Skeletal muscle satellite cell (primary cell): ENCODE measurements at regions not wholly inside any gene's neighbourhood (a gene's known extent, or its start where the extent isn't known, plus 50 kb on each side); places are given as distances from the start of the nearest gene placed in this dataset.

ENCODE experiments used
- H3K27me3 ChIP-seq: 2 replicates; pipeline ENCODE4 v1.7.0; 2013; ENCODE audit warnings: low read length; ENCODE audit not compliant: control insufficient read depth, insufficient read depth
- H3K36me3 ChIP-seq: 2 replicates; pipeline ENCODE4 v1.7.0; 2013; ENCODE audit warnings: mild to moderate bottlenecking, control low read depth, low read length; ENCODE audit not compliant: insufficient read depth
- H3K4me1 ChIP-seq: 2 replicates; pipeline ENCODE4 v1.7.0; 2013; ENCODE audit warnings: low read length; ENCODE audit not compliant: control insufficient read depth, insufficient read depth
- H3K4me2 ChIP-seq: 2 replicates; pipeline ENCODE4 v1.7.0; 2013; ENCODE audit warnings: mild to moderate bottlenecking, low read length
- H3K4me3 ChIP-seq: 2 replicates; pipeline ENCODE4 v1.7.0; 2013; ENCODE audit warnings: low read length
- H3K9ac ChIP-seq: 2 replicates; pipeline ENCODE4 v1.7.0; 2013; ENCODE audit warnings: mild to moderate bottlenecking, low read depth, low read length, moderate library complexity
- H3K9me3 ChIP-seq: replicated peaks from 2 replicates; pipeline ENCODE4 v1.7.0; 2013; ENCODE audit warnings: mild to moderate bottlenecking, control low read depth, low read length

DNA sequence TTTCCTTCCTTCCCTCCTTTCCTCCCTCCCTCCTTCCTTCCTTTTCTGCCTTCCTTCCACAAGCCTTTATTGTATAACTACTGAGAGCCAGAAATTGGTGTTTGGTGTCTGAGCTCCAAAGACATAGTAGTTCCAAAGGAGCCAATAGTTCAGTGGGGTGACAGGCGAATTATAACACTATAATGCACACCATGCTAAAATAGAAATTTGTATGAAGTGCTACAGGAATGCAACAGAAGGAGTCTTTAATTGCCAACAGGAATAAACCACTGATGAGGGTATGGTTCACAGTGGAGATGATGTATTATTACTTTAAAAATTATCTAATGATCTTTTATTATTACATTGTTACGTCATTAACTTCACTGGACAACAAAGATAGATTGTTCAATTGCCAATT, 158.8 kb upstream of the SP8 start:
- no peak overlapping the region for H3K4me2 ChIP-seq
- no peaks in the 10 kb centered on the region for H3K36me3 ChIP-seq
- H3K4me3 ChIP-seq, result no peak overlapping the region
- H3K27me3 ChIP-seq, result no peaks in the 10 kb centered on the region
- no peak overlapping the region for H3K9ac ChIP-seq
- H3K9me3 ChIP-seq, result peaks cover 6% of the 10 kb centered on the region
- H3K4me1 ChIP-seq, result no peaks in the 10 kb centered on the region

GRCh38 chr7:20952916-20953315, 166.2 kb upstream of the SP8 start:
- no peaks in the 10 kb centered on the region for H3K4me1 ChIP-seq
- H3K9ac ChIP-seq, result no peak overlapping the region
- H3K4me3 ChIP-seq, result no peak overlapping the region
- H3K36me3 ChIP-seq, result no peaks in the 10 kb centered on the region
- no peak overlapping the region for H3K4me2 ChIP-seq
- no peaks in the 10 kb centered on the region for H3K9me3 ChIP-seq
- no peaks in the 10 kb centered on the region for H3K27me3 ChIP-seq

DNA sequence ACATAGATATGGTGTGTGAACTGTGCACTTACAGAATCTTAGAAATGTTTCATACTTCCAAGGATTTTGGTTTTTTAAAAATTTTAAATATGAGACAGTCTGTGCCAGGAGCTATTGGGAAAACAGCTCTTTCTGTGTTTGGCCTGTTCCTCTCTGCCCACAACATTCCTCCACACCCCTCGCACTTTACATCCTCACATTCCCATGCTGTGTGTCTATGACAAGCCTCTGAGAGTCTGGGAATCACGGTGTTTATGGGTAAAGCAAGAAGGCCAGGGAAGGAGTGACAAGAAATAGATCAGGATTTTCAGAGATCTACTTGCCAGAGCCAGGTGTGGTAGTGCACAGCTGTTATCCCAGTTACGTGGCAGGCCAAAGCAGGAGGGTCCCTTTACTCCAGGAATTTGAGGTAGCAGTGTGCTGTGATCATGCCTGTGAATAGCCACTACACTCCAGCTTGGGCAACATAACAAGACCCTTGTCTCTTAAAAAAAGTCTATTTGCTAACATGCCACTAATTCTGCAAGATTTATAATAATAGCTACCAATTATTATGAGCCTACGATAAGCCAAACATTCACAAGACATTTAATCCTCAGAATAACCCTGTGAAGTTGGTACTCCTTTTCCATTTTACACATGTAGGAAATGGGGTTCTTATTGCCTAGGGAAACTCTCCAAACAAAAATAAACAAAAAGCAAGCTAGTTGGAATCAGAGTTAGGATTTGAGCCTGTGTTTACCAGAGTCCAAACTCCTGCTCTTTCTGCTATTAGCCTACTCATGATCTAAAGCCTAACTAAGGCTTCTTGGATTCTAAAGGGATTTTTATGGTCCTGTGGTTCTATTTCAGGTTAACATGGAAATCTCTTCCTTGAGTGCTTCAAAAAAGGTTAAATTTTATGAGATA, 168.3 kb upstream of the SP8 start:
- no peaks in the 10 kb centered on the region for H3K4me1 ChIP-seq
- no peaks in the 10 kb centered on the region for H3K36me3 ChIP-seq
- H3K9ac ChIP-seq, result no peak overlapping the region
- H3K9me3 ChIP-seq, result no peaks in the 10 kb centered on the region
- H3K4me2 ChIP-seq, result no peak overlapping the region
- no peak overlapping the region for H3K4me3 ChIP-seq
- H3K27me3 ChIP-seq, result no peaks in the 10 kb centered on the region

- Histone ChIP-seq H3K4me3 (no peak overlapping the region), H3K9me3 (no peaks in the 10 kb centered on the region)
Measured at GRCh38 chr7:20958572-20958971, 171.9 kb upstream of the SP8 start.

GRCh38 chr7:20959281-20959680, 172.6 kb upstream of the SP8 start:
- Histone ChIP-seq H3K4me3 (no peak overlapping the region), H3K4me1 (no peaks in the 10 kb centered on the region), H3K9ac (no peak overlapping the region), H3K4me2 (no peak overlapping the region), H3K36me3 (no peaks in the 10 kb centered on the region), H3K27me3 (no peaks in the 10 kb centered on the region), H3K9me3 (no peaks in the 10 kb centered on the region)

More at GRCh38 chr7:20958572-20958971, 171.9 kb upstream of the SP8 start:
- H3K27me3 ChIP-seq, result no peaks in the 10 kb centered on the region
- no peak overlapping the region for H3K9ac ChIP-seq
- H3K4me1 ChIP-seq, result no peaks in the 10 kb centered on the region
- H3K4me2 ChIP-seq, result no peak overlapping the region
- H3K36me3 ChIP-seq, result no peaks in the 10 kb centered on the region

GRCh38 chr7:20963556-20964280, 177.0 kb upstream of the SP8 start:
- Histone ChIP-seq H3K4me2 (no peak overlapping the region), H3K4me3 (no peak overlapping the region), H3K9me3 (no peaks in the 10 kb centered on the region), H3K9ac (no peak overlapping the region), H3K27me3 (no peaks in the 10 kb centered on the region), H3K36me3 (no peaks in the 10 kb centered on the region), H3K4me1 (no peaks in the 10 kb centered on the region)

- Histone ChIP-seq H3K9ac (no peak overlapping the region), H3K36me3 (no peaks in the 10 kb centered on the region), H3K4me2 (no peak overlapping the region), H3K27me3 (no peaks in the 10 kb centered on the region), H3K4me3 (no peak overlapping the region), H3K9me3 (no peaks in the 10 kb centered on the region), H3K4me1 (no peaks in the 10 kb centered on the region)
Measured at GRCh38 chr7:20964281-20964918, 177.7 kb upstream of the SP8 start.

DNA sequence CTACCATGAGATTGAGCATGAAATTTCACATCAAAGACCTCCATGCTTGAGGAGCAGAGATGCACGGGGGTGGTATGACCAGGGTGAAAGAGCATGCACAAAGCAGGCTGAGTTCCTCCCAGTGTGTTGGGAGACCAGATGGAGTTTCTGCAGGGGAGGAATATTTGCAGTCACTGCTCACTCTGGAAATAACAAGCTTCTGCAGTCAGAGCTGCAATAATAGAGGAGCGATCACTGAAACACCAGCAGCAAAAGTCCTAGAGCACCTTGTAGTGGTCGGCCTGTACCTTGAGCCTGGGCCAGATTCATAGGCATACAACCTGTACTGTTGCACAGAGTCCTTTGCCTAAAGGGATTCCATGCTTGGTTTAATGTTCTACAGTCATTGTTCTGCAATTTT, 184.5 kb upstream of the SP8 start:
- no peaks in the 10 kb centered on the region for H3K27me3 ChIP-seq
- H3K4me2 ChIP-seq, result no peak overlapping the region
- H3K4me3 ChIP-seq, result no peak overlapping the region
- H3K4me1 ChIP-seq, result no peaks in the 10 kb centered on the region
- H3K9ac ChIP-seq, result no peak overlapping the region
- no peaks in the 10 kb centered on the region for H3K9me3 ChIP-seq
- no peaks in the 10 kb centered on the region for H3K36me3 ChIP-seq

- no peaks in the 10 kb centered on the region for H3K4me1 ChIP-seq
- H3K27me3 ChIP-seq, result no peaks in the 10 kb centered on the region
- no peak overlapping the region for H3K4me3 ChIP-seq
- H3K4me2 ChIP-seq, result no peak overlapping the region
- H3K36me3 ChIP-seq, result no peaks in the 10 kb centered on the region
- no peaks in the 10 kb centered on the region for H3K9me3 ChIP-seq
- H3K9ac ChIP-seq, result no peak overlapping the region
Measured at GRCh38 chr7:20980232-20980631, 193.5 kb upstream of the SP8 start.

- no peak overlapping the region for H3K4me3 ChIP-seq
- no peaks in the 10 kb centered on the region for H3K9me3 ChIP-seq
Measured at GRCh38 chr7:20980668-20981264, 194.1 kb upstream of the SP8 start.

GRCh38 chr7:20988340-20988739, 201.7 kb upstream of the SP8 start:
- Histone ChIP-seq H3K27me3 (no peaks in the 10 kb centered on the region), H3K4me3 (no peak overlapping the region), H3K4me1 (no peaks in the 10 kb centered on the region), H3K36me3 (no peaks in the 10 kb centered on the region), H3K9me3 (no peaks in the 10 kb centered on the region), H3K4me2 (no peak overlapping the region), H3K9ac (no peak overlapping the region)

More at GRCh38 chr7:20980668-20981264, 194.1 kb upstream of the SP8 start:
- no peak overlapping the region for H3K4me2 ChIP-seq
- no peak overlapping the region for H3K9ac ChIP-seq
- H3K4me1 ChIP-seq, result no peaks in the 10 kb centered on the region
- H3K27me3 ChIP-seq, result no peaks in the 10 kb centered on the region
- no peaks in the 10 kb centered on the region for H3K36me3 ChIP-seq
